GM23338 (cell line): ENCODE measurements at regions not wholly inside any gene's neighbourhood (a gene's known extent, or its start where the extent isn't known, plus 50 kb on each side); places are given as distances from the start of the nearest gene placed in this dataset.

ENCODE experiments used
- CTCF ChIP-seq, 2 experiments: fragments of 200-600 bp in 1 of 2; sonication (generic) in 1 of 2; conservative IDR thresholded peaks; 2 replicates each; pipeline versions ENCODE4 v1.5.1 to v1.6.1; 2016 to 2017; ENCODE audit warnings: antibody characterized with exemption in 2 of 2, low read depth in 2 of 2, mild to moderate bottlenecking in 2 of 2, moderate library complexity in 1 of 2
- NANOG ChIP-seq: IDR thresholded peaks from 2 replicates; pipeline ENCODE4 v1.6.1; 2016; ENCODE audit warnings: antibody characterized with exemption, borderline replicate concordance
- POLR2AphosphoS5 ChIP-seq: IDR thresholded peaks from 2 replicates; pipeline ENCODE4 v1.6.1; 2016; ENCODE audit warnings: antibody characterized with exemption, low read depth
- REST ChIP-seq: IDR thresholded peaks from one replicate; pipeline ENCODE4 v1.6.1; 2018; ENCODE audit warnings: antibody characterized with exemption; ENCODE audit not compliant: unreplicated experiment
- STAT1 ChIP-seq: IDR thresholded peaks from one replicate; pipeline ENCODE4 v1.6.1; 2016; ENCODE audit warnings: antibody characterized with exemption; ENCODE audit not compliant: unreplicated experiment
- ZNF462 ChIP-seq: fragments of 250-450 bp; sonication (Bioruptor Pico); IDR thresholded peaks from 2 replicates; pipeline ENCODE4 v1.5.0; 2020; ENCODE audit warnings: mild to moderate bottlenecking, moderate library complexity

- TF ChIP-seq ZNF462 (CRISPR knock-in tag): no peak
- TF ChIP-seq STAT1: no peak
- no peak for TF ChIP-seq REST
- TF ChIP-seq CTCF (conservative IDR thresholded peaks at IDR 0.05; ENCODE audit: low read depth in 2 of 2): no peak
- no peak for TF ChIP-seq POLR2AphosphoS5
- TF ChIP-seq NANOG: no peak
Observed at GRCh38 chr1:222168621-222169020, 379.3 kb downstream of the HHIPL2 start (continued).
